Lung (tissue), 11 donors: ENCODE measurements at regions not wholly inside any gene's neighbourhood (a gene's known extent, or its start where the extent isn't known, plus 50 kb on each side); places are given as distances from the start of the nearest gene placed in this dataset.

Source experiments
- ATAC-seq: fragments of 200-7000 bp; cut with Tn5 transposase; one replicate; pipeline ENCODE4 v1.9.1; 2020; ENCODE audit warnings: moderate number of reproducible peaks; ENCODE audit not compliant: insufficient read depth, low FRiP score
- DNase-seq, 3 donors: peaks; one replicate each; pipeline ENCODE4 v3.0.0-alpha.2; 2013 to 2017
- H3K27ac ChIP-seq, 2 donors: one replicate each; pipeline ENCODE4 v1.5.1; 2013; ENCODE audit warnings: mild to moderate bottlenecking in 2 of 2, moderate library complexity in 2 of 2, control low read depth in 1 of 2, inconsistent platforms in 1 of 2, low read depth in 1 of 2, low read length in 1 of 2
- H3K27me3 ChIP-seq, 3 donors: one replicate each; pipeline ENCODE4 v1.5.1; 2013; ENCODE audit warnings: low read length in 2 of 3; ENCODE audit not compliant: control insufficient read depth in 3 of 3, insufficient read depth in 3 of 3
- H3K36me3 ChIP-seq, 4 donors: one replicate each; pipeline ENCODE4 v1.5.1; 2013; ENCODE audit warnings: low read length in 4 of 4, mild to moderate bottlenecking in 1 of 4, moderate library complexity in 1 of 4; ENCODE audit not compliant: control insufficient read depth in 4 of 4, insufficient read depth in 4 of 4
- H3K4me1 ChIP-seq, 5 donors: one replicate each; pipeline ENCODE4 v1.5.1; 2013; ENCODE audit warnings: low read length in 5 of 5, mild to moderate bottlenecking in 2 of 5, moderate library complexity in 1 of 5; ENCODE audit not compliant: control insufficient read depth in 5 of 5, insufficient read depth in 5 of 5
- H3K4me3 ChIP-seq: one replicate; pipeline ENCODE4 v1.5.1; 2013; ENCODE audit warnings: mild to moderate bottlenecking, control low read depth, moderate library complexity
- H3K9ac ChIP-seq, 2 donors: one replicate each; pipeline ENCODE4 v1.5.1; 2013; ENCODE audit warnings: low read length in 2 of 2, control low read depth in 1 of 2; ENCODE audit not compliant: insufficient read depth in 1 of 2
- H3K9me3 ChIP-seq, 4 donors: one replicate each; pipeline ENCODE4 v1.5.1; 2013; ENCODE audit warnings: low read length in 3 of 4, mild to moderate bottlenecking in 1 of 4, moderate library complexity in 1 of 4; ENCODE audit not compliant: control insufficient read depth in 4 of 4, insufficient read depth in 3 of 4
- WGBS, 2 donors: extraction: QIAGEN DNeasy Blood & Tissue Kit; methylation state at CpG; one replicate each; pipeline ENCODE4 v1.1.7; 2013; 5-methylcytosine and 5-hydroxymethylcytosine counted together
- TF ChIP-seq, protein P1 (sequence below): IDR thresholded peaks from 2 replicates; pipeline ENCODE4 v1.5.1; 2012; ENCODE audit warnings: mild to moderate bottlenecking; ENCODE audit errors: control extremely low read depth, extremely low read depth
- donor health status: control.
- donor health status: control.
- donor health status: Bipolar disorder and iron deficiency.
- donor health status: healthy.
- donor health status: DM: yes; HTN: yes; CAD: no.

DNA sequence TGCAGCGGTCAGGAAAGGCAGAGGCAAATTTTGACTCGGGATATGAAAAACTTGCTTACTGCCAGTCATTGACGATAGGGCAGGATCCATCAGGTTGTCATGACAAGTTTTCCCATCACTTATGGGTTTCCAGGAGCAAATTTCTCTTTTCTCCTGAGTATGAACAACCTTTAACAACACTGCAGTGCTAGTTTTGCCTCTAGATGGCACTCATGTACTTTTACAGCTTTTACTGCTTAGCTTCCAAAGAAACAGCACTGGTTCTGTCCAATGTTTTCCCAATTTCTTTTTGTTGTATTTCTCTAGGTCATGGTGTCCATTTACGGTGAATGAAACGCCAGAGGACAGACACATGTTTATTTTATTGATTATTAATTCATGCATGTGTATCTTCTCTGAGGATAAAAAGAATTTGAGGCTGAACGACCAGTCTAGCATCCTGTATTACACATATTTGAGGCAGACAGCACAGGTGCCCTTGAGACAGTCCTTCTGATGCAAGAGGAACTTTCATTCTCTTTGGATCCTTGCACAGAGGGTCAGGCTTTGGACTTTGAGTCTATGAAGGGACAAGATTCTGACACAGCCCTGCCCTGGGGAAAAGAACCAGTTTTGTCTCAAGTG lies 112.3 kb upstream of the TRABD2B start:
- Histone ChIP-seq H3K27me3 (no peaks in the 10 kb centered on the region), H3K4me3 (no peak overlapping the region), H3K27ac (no peak overlapping the region), H3K9me3 (no peaks in the 10 kb centered on the region), H3K36me3 (no peaks in the 10 kb centered on the region), H3K4me1 (peaks cover 0 to under 1% (median 0%) of the 10 kb centered on the region in 5 donors), H3K9ac (no peak overlapping the region)
- no peak for ATAC-seq
- TF ChIP-seq, protein P1, sequence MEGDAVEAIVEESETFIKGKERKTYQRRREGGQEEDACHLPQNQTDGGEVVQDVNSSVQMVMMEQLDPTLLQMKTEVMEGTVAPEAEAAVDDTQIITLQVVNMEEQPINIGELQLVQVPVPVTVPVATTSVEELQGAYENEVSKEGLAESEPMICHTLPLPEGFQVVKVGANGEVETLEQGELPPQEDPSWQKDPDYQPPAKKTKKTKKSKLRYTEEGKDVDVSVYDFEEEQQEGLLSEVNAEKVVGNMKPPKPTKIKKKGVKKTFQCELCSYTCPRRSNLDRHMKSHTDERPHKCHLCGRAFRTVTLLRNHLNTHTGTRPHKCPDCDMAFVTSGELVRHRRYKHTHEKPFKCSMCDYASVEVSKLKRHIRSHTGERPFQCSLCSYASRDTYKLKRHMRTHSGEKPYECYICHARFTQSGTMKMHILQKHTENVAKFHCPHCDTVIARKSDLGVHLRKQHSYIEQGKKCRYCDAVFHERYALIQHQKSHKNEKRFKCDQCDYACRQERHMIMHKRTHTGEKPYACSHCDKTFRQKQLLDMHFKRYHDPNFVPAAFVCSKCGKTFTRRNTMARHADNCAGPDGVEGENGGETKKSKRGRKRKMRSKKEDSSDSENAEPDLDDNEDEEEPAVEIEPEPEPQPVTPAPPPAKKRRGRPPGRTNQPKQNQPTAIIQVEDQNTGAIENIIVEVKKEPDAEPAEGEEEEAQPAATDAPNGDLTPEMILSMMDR: peak; percentile 76
- 16 to 28% methylated on average over 6 of the region's 6 CpGs for WGBS, 2 donors
- peak; percentile 23 to 82 (median 78) for DNase-seq

DNA sequence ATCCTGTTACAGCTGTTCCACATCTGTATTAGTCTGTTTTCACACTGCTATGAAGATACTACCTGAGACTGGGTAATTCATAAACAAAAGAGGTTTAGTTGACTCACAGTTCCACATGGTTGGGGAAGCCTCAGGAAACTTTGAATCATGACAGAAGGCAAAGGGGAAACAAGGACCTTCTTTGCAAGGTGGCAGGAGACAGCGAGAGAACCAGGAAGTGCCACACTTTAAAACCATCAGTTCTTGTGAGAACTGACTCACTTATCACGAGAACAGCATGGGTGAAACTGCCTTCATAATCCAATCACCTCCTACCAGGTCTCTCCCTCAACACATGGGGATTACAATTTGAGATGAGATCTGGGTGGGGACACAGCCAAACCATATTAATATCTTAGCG lies 110.3 kb upstream of the TRABD2B start:
- 56 to 64% methylated on average over 3 of the region's 3 CpGs for WGBS, 2 donors
- ATAC-seq: no peak
- H3K36me3 ChIP-seq: no peaks in the 10 kb centered on the region

DNA sequence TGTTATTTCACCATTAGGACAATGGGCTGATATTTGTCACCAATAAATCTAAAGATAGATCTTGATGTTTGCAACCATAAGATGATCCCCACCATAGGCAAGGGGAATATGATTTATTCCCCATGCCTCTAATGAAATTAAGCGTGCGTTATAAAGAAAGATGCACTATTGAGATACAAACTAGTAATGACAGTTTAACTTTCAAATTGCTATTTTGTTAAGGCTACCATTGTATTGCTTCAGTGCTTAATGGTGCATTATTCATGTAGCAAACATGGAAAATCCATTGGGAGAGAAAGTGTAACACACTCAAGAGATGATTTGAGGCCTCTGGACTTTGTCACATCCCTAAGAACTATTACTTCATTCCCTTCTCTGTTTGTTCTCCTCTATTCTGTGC lies 108.9 kb upstream of the TRABD2B start:
- Histone ChIP-seq H3K9me3 (no peaks in the 10 kb centered on the region), H3K4me3 (no peak overlapping the region), H3K27ac (no peak overlapping the region), H3K36me3 (no peaks in the 10 kb centered on the region), H3K4me1 (no peaks in the 10 kb centered on the region), H3K27me3 (no peaks in the 10 kb centered on the region), H3K9ac (no peak overlapping the region)
- DNase-seq: no peak
- 98 to 99% methylated on average over 2 of the region's 2 CpGs for WGBS, 2 donors
- ATAC-seq: no peak
- TF ChIP-seq, protein P1: no peak

More for the DNA sequence above, 110.3 kb upstream of the TRABD2B start:
- Histone ChIP-seq H3K4me3 (no peak overlapping the region), H3K27ac (no peak overlapping the region), H3K9ac (no peak overlapping the region), H3K4me1 (no peaks in the 10 kb centered on the region), H3K27me3 (no peaks in the 10 kb centered on the region), H3K9me3 (no peaks in the 10 kb centered on the region)
- TF ChIP-seq, protein P1: no peak
- no peak for DNase-seq

DNA sequence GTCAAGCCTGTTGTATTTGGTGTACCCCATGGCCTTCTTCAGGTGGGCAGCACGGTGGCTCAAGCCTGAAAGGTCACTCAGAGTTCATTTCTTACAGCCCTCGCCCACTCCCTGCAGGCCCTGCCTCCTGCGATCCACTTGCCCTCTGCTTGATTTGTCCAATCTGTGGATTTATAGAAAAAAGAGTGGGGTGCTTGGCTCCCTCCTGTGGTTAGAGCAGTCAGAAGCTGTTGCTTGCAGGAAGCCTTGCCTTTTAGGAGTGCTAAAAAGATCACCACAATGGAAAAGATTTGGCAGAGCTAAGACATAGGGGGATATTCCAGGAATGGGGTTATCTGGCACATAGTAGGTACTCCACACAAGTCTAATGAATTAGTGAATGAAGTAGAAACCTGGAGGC lies 108.0 kb upstream of the TRABD2B start:
- Histone ChIP-seq H3K4me1 (no peaks in the 10 kb centered on the region), H3K27ac (no peak overlapping the region), H3K9me3 (no peaks in the 10 kb centered on the region), H3K9ac (no peak overlapping the region), H3K27me3 (no peaks in the 10 kb centered on the region), H3K36me3 (no peaks in the 10 kb centered on the region), H3K4me3 (no peak overlapping the region)
- 82 to 84% methylated on average over 3 of the region's 3 CpGs for WGBS, 2 donors
- peak; percentile 42 to 67 (median 60) for DNase-seq
- no peak for ATAC-seq
- TF ChIP-seq, protein P1: no peak
